22Rv1 (cell line): ENCODE measurements at regions not wholly inside any gene's neighbourhood (a gene's known extent, or its start where the extent isn't known, plus 50 kb on each side); places are given as distances from the start of the nearest gene placed in this dataset.

Experiments used
- H3K27ac ChIP-seq: fragments of 450-650 bp; 2 replicates; pipeline ENCODE4 v1.5.1; 2017
- CTCF ChIP-seq: fragments of 450-650 bp; IDR thresholded peaks from 2 replicates; pipeline ENCODE4 v1.5.1; 2017; ENCODE audit warnings: mild to moderate bottlenecking
- ZFX ChIP-seq: fragments of 450-650 bp; IDR thresholded peaks from 2 replicates; pipeline ENCODE4 v1.6.1; 2017; ENCODE audit warnings: antibody characterized with exemption, borderline replicate concordance

- TF ChIP-seq CTCF, result no peak
- TF ChIP-seq ZFX, result no peak
- H3K27ac ChIP-seq, result no peak overlapping the region
Observed at GRCh38 chr6:2449572-2449940, 204.2 kb upstream of the GMDS start.

- H3K27ac ChIP-seq, result no peak overlapping the region
- TF ChIP-seq CTCF (peak; percentile 84), ZFX (no peak)
Observed at GRCh38 chr6:2448826-2449571, 203.6 kb upstream of the GMDS start.

GRCh38 chr6:2447931-2448330 is 202.5 kb upstream of the GMDS start:
- TF ChIP-seq ZFX, result no peak
- no peak for TF ChIP-seq CTCF
- no peak overlapping the region for H3K27ac ChIP-seq

GRCh38 chr6:2447318-2447920 is 202.0 kb upstream of the GMDS start:
- TF ChIP-seq CTCF (no peak), ZFX (no peak)
- H3K27ac ChIP-seq, result no peak overlapping the region

GRCh38 chr6:2441601-2442475 is 196.4 kb upstream of the GMDS start:
- H3K27ac ChIP-seq, result no peak overlapping the region
- TF ChIP-seq CTCF, result no peak
- TF ChIP-seq ZFX, result no peak

GRCh38 chr6:2440516-2440915 is 195.1 kb upstream of the GMDS start:
- H3K27ac ChIP-seq, result no peak overlapping the region
- TF ChIP-seq ZFX (no peak), CTCF (no peak)

GRCh38 chr6:2439632-2440031 is 194.2 kb upstream of the GMDS start:
- H3K27ac ChIP-seq, result no peak overlapping the region
- TF ChIP-seq CTCF, result no peak
- no peak for TF ChIP-seq ZFX
